HG02623 (cell line): ENCODE measurements at regions not wholly inside any gene's neighbourhood (a gene's known extent, or its start where the extent isn't known, plus 50 kb on each side); places are given as distances from the start of the nearest gene placed in this dataset.
A peak's percentile ranks its signal among the peaks of the same experiment; 100 is the strongest.
"Not testable (repeated sequence)": the region's sequence is repeated elsewhere in the genome, so short reads cannot be mapped to it uniquely, and the experiment has no call there.

Experiments
- ATAC-seq: cut with Tn5 transposase; IDR thresholded peaks from one replicate; pipeline ENCODE4 v1.9.1; 2021; ENCODE audit warnings: moderate library complexity; ENCODE audit not compliant: unreplicated experiment

- no peak for ATAC-seq
These were observed 153.8 kb downstream of the DEPDC1B start for GRCh38 chr5:60546207-60546606.

- ATAC-seq = no peak
These were observed 154.4 kb downstream of the DEPDC1B start for GRCh38 chr5:60545551-60545950.

DNA sequence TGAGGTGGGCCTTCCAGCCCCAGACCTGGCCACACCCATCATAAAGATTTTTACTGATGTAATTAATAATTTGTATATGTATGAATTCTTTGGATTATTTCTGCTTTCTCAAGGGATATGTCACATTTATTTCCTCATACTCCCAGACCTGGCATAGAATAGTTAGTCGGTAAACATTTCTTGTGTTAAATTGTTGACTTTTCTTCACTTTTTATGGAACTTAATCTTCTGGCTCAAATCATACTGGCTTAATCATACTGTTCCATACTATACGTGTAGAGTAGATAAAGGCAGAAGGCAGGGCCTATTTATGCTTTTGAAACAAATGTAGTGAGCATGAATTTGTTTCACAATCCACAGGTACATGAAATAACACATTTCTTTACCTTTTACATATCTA is 155.8 kb downstream of the DEPDC1B start:
- no peak for ATAC-seq

DNA sequence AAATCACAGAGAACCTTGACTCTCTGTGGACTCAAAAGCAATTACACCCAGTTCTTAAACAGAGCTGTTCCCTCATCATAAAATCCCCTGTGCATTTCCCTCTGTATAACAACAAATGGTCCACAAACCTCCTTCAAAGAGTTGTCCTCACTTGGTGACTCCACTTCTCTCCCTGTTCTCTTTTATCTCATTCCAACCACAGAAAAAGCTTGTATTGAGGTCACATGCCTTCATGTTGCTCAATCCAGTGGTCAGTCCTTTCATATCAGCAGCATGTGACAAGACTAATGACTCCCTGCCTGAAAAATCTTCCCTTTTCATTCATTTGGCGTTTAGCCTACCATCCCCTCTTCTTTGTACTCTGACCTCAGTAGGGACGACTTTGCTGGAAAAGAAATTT is 158.0 kb downstream of the DEPDC1B start:
- ATAC-seq = peak; percentile 14

- peak; percentile 92 for ATAC-seq
These were observed 158.8 kb downstream of the DEPDC1B start for GRCh38 chr5:60540856-60541805.

GRCh38 chr5:60538955-60539866 is 160.8 kb downstream of the DEPDC1B start:
- no peak for ATAC-seq

GRCh38 chr5:60538426-60538825 is 161.5 kb downstream of the DEPDC1B start:
- ATAC-seq = no peak

DNA sequence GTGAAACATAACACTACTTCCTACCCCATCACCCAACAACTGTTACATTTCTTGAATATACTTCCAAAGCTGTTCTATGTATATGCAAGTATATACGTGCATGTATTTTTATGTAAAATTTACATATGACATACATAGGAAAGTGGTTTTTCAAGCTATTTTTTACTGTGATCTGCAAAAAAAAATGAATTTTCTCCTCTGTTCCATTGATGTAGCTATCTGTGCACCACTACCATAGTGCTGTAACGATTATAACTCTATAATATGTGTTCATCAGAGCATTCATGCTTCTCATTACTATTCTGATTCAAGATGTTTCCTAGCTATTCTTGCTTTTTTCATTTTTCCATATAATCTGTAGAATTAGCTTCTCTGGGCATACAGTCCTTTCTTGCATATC is 164.0 kb downstream of the DEPDC1B start:
- ATAC-seq = no peak

GRCh38 chr5:60535198-60535597 is 164.8 kb downstream of the DEPDC1B start:
- no peak for ATAC-seq

DNA sequence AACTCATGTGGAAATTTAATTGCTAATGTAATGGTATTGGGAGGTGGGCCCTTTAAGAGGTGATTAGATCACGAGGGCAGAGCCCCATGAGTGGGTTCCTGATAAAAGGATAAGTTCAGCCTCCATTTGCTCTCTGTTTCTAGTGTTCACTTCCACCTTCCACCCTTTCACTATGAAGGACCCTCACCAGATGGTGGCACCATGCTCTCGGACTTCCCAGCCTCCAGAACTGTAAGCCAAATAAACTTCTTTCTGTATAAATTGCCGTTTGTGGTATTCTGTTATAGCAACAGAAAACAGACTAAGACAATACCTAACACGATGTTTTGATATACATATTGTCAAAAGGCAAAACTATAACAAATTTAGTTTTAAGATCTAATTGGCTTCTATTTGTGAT is 166.2 kb downstream of the DEPDC1B start:
- ATAC-seq = no peak

DNA sequence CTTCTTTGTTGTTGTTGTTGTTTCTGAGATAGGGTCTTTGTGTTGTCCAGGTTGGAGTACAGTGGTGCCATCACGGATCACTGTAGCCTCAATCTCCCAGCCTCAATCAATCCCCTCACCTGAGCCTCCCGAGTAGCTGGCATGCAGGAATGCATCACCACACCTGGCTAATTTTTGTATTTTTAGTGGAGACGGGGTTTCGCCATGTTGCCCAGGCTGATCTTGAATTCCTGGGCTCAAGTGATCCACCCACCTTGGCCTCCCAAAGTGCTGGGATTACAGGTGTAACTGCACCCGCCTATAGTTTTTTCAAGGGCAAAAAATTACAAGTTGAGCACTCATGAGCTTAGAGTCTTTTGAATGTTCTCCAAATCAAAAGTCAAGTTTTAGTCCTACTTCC is 167.2 kb downstream of the DEPDC1B start:
- ATAC-seq = not testable (repeated sequence)

GRCh38 chr5:60530144-60530848 is 169.7 kb downstream of the DEPDC1B start:
- ATAC-seq = not testable (repeated sequence)

- ATAC-seq = no peak
These were observed 171.0 kb downstream of the DEPDC1B start for GRCh38 chr5:60529001-60529400.

DNA sequence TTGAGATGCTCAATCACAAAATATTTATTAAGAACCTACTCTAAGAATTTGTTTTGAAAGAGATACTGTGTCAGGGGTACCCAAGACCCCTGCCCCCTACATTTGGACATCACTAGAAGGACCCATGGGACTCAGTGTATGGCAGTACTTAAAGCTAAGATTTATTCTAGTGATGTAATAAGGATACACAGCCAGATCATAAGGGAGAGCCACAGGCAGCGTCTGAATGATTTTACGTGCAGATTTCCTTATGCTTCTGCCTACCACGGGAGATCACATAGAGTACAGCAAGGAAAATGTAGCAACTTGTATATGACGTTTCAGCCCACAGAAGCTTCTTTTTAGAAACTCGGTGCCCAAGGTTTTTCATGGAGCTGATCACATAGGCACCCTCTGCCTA is 172.9 kb downstream of the DEPDC1B start:
- ATAC-seq = no peak

GRCh38 chr5:60526336-60526875 is 173.6 kb downstream of the DEPDC1B start:
- no peak for ATAC-seq

DNA sequence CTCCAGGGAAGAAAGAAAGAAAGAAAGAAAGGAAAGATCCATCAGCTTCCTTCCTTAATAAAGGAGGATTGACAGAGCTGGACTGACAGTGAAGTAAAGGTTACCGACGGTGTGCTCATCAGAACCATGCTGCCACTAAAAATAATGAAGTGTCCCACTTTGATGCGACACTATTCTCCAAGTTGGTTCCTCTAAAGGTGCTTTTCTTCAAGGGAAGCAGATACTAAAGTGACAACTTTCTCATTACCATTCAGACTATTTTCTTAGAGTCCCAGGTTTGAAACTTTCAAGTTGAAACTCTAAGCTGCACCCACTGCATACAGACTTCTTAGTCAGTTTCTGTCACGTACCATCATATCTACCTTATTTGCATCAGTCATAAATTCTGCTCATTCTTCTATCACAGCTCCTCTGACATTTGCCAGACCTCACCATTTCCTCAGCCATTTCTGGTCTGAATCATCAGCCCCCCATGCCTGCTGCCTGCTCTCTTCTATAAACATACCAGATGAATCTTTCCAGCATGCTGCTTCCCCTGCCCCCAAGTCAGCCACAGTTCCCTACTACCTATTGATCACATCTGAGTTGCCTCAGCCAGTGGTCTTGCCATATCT is 177.6 kb downstream of the DEPDC1B start:
- peak; percentile 73 for ATAC-seq

- peak; percentile 39 for ATAC-seq
These were observed 178.3 kb downstream of the DEPDC1B start for GRCh38 chr5:60521376-60522291.

DNA sequence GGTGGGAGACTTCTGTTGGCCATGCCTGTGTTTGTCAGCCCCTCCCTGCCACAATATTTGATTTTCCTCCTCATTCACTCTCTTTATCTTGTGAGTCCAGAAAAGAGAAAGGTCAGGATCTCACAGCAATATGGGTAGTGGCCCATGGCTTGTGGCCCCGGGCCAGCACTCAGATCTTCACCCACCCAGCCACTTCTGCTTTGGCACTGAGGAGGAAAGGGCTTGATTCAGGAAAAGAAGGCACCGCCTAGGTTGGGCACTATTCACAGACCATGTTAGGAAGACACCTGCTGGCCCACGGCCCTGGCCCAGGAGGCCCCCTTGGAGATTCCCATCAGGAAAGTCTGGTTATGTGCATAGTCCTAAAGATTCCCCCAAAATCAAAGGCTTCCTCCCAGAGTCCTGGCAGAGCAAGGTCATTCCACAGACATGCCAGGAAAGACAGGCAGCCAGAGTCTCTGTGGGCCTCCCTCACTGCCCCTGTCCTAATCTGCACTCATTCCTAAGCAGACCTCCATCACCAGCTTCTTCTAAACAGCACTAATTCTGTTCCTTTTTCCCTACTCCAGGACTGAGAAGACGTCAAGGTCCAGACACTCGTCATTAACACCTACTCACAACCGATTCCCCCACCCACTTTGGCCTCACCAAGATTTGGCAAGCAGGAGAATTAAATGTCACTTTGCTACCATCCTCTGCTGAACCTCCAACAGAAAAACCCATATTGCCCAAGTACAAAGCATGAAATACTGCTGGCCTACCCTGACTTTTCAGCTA is 179.3 kb downstream of the DEPDC1B start:
- no peak for ATAC-seq
